Natural killer cell (primary cell): ENCODE measurements at regions not wholly inside any gene's neighbourhood (a gene's known extent, or its start where the extent isn't known, plus 50 kb on each side); places are given as distances from the start of the nearest gene placed in this dataset.

ENCODE experiments used
- ATAC-seq, 3 donors: fragments of 150-1000 bp in 2 of 3; fragments of 200-7000 bp in 1 of 3; cut with Tn5 transposase; 1 replicate in 1 of 3; 2 replicates in 2 of 3; pipeline ENCODE4 v1.10.0; 2021; ENCODE audit warnings: mild to moderate bottlenecking in 2 of 3, moderate library complexity in 2 of 3
- DNase-seq, 2 donors: peaks; one replicate each; pipeline versions ENCODE4 v3.0.0 to v3.0.0-alpha.2; 2013 to 2021; ENCODE audit warnings: mixed read lengths in 1 of 2
- H3K27ac ChIP-seq: one replicate; pipeline ENCODE4 v1.5.1; 2013; ENCODE audit warnings: mild to moderate bottlenecking, low read length
- H3K27me3 ChIP-seq: one replicate; pipeline ENCODE4 v1.6.1; 2013; ENCODE audit warnings: low read length; ENCODE audit not compliant: control insufficient read depth, insufficient read depth
- H3K36me3 ChIP-seq: one replicate; pipeline ENCODE4 v1.6.1; 2013; ENCODE audit warnings: low read length; ENCODE audit not compliant: control insufficient read depth, insufficient read depth
- H3K4me1 ChIP-seq: one replicate; pipeline ENCODE4 v1.6.1; 2013; ENCODE audit warnings: low read length; ENCODE audit not compliant: control insufficient read depth, insufficient read depth
- H3K4me3 ChIP-seq: one replicate; pipeline ENCODE4 v1.5.1; 2013; ENCODE audit warnings: low read length
- H3K9me3 ChIP-seq: one replicate; pipeline ENCODE4 v1.6.1; 2013; ENCODE audit warnings: low read length; ENCODE audit not compliant: control insufficient read depth, insufficient read depth
- H3K27ac Mint-ChIP-seq, 2 donors: one replicate each; pipeline ENCODE4 v1.8.0; 2022; ENCODE audit warnings: mild to moderate bottlenecking in 2 of 2, mixed read lengths in 2 of 2, moderate library complexity in 1 of 2
- H3K27me3 Mint-ChIP-seq, 2 donors: one replicate each; pipeline ENCODE4 v1.8.0; 2022; ENCODE audit warnings: low read depth in 2 of 2, mixed read lengths in 2 of 2
- H3K36me3 Mint-ChIP-seq: one replicate; pipeline ENCODE4 v1.8.0; 2022; ENCODE audit warnings: mixed read lengths
- H3K4me1 Mint-ChIP-seq, 2 donors: one replicate each; pipeline ENCODE4 v1.8.0; 2022; ENCODE audit warnings: mixed read lengths in 2 of 2
- H3K4me3 Mint-ChIP-seq: one replicate; pipeline ENCODE4 v1.8.0; 2022; ENCODE audit warnings: mild to moderate bottlenecking, moderate library complexity, mixed read lengths
- H3K9me3 Mint-ChIP-seq, 2 donors: one replicate each; pipeline ENCODE4 v1.8.0; 2022; ENCODE audit warnings: mixed read lengths in 2 of 2
- CTCF ChIP-seq: fragments of 200-600 bp; IDR thresholded peaks from one replicate; pipeline ENCODE4 v1.8.0; 2022; ENCODE audit warnings: antibody characterized with exemption
- whole genome bisulfite sequencing: methylation state at CpG from one replicate; pipeline ENCODE4 v1.1.7; 2013; ENCODE audit warnings: missing lambda C conversion rate; ENCODE audit not compliant: insufficient coverage; 5-methylcytosine and 5-hydroxymethylcytosine counted together
- intact Hi-C: fragments of 100-400 bp; cut with micrococcal nuclease; formaldehyde crosslinking; loops from one replicate; pipeline ENCODE4 v1.14.2; 2022

DNA sequence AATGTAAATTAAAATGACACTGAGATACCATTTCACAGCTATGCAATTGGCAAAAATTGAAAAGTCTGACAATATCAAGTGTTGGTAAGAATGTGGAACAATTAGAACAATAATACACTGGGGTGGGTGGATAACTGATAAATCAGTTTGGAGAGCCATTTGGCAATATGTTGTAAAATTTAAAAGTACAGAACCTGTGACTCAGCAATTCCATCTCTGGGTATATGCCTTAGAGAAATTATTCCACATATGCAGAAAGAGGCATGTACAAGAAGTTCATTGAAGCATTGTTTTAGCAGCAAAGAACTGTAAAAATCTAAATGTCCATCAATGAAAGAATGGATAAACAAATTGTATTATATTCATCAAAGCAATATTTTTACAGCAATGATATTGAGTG is 89.3 kb upstream of the NR3C1 start:
- TF ChIP-seq CTCF, result no peak
- no peak overlapping the region for H3K4me3 ChIP-seq
- Mint-ChIP-seq H3K27me3 (peaks cover 0 to 4% of the 10 kb centered on the region in 2 donors), H3K4me1 (no peaks in the 10 kb centered on the region), H3K4me3 (no peak overlapping the region), H3K9me3 (no peaks in the 10 kb centered on the region), H3K36me3 (peaks cover 8% of the 10 kb centered on the region), H3K27ac (no peak overlapping the region)
- DNase-seq (no peak), ATAC-seq (no peak)
- intact Hi-C loops, result no loop called here
- no peaks in the 10 kb centered on the region for H3K4me1 ChIP-seq
- no peaks in the 10 kb centered on the region for H3K9me3 ChIP-seq
- no peaks in the 10 kb centered on the region for H3K27me3 ChIP-seq
- H3K36me3 ChIP-seq, result no peaks in the 10 kb centered on the region
- H3K27ac ChIP-seq, result no peak overlapping the region

DNA sequence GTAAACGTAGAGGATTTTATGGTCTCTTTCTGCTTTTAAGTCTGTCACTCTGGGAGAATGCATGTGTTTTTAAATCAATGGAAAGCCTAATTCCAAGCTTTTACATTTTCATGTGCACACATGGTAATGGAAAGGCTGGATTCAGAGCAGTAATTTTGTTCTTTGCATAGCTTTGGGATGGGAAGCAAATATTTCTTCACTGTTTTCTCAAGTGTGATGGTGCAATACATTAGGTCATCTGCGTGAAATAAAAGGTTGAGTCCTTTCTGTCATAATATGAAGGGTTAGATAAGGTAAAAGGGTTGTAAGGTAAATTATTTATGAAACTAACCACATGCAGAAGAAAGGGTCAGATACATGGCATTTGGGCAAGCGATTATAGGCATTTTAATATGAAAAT is 88.2 kb upstream of the NR3C1 start:
- WGBS, result 93% methylated on average over 3 of the region's 3 CpGs
- peaks cover 8% of the 10 kb centered on the region for H3K36me3 Mint-ChIP-seq
- DNase-seq (no peak), ATAC-seq (no peak)
- no peak overlapping the region for H3K27ac Mint-ChIP-seq
- H3K4me3 Mint-ChIP-seq, result no peak overlapping the region
- H3K27me3 ChIP-seq, result no peaks in the 10 kb centered on the region
- intact Hi-C loops, result no loop called here
- H3K4me3 ChIP-seq, result no peak overlapping the region
- no peaks in the 10 kb centered on the region for H3K9me3 ChIP-seq
- no peak overlapping the region for H3K27ac ChIP-seq
- no peaks in the 10 kb centered on the region for H3K36me3 ChIP-seq
- no peaks in the 10 kb centered on the region for H3K4me1 Mint-ChIP-seq
- no peaks in the 10 kb centered on the region for H3K9me3 Mint-ChIP-seq
- no peak for TF ChIP-seq CTCF
- H3K27me3 Mint-ChIP-seq, result peaks cover 0 to under 1% of the 10 kb centered on the region in 2 donors
- H3K4me1 ChIP-seq, result no peaks in the 10 kb centered on the region

DNA sequence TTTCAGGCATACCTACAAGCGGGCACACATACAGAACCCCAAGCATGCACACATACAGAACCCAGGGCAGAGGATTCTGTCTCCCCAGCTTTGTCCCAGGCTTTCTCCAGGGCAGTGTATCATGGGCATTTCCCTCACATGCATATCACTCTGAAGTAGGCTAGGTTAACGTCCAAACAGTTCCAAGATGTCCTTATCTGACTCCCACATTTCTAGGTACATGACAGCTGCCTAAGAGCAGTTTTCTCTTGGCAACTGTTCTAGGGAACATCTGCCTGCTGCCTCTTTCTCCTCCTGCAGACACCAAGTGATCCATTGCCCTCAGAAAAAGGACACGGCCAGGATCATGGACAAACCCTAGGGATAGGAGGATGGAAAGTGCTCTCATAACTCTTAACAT is 84.9 kb upstream of the NR3C1 start:
- Histone ChIP-seq H3K4me1 (no peaks in the 10 kb centered on the region), H3K4me3 (no peak overlapping the region), H3K9me3 (peaks cover 2% of the 10 kb centered on the region), H3K27ac (no peak overlapping the region), H3K36me3 (no peaks in the 10 kb centered on the region), H3K27me3 (no peaks in the 10 kb centered on the region)
- peaks cover 8% of the 10 kb centered on the region for H3K36me3 Mint-ChIP-seq
- ATAC-seq (no peak), DNase-seq (no peak)
- no peaks in the 10 kb centered on the region for H3K9me3 Mint-ChIP-seq
- TF ChIP-seq CTCF, result no peak
- intact Hi-C loops, result no loop called here
- H3K27ac Mint-ChIP-seq, result no peak overlapping the region
- WGBS, result 86% methylated on average over 2 of the region's 3 CpGs
- no peak overlapping the region for H3K4me3 Mint-ChIP-seq
- H3K4me1 Mint-ChIP-seq, result peaks cover 3 to 5% of the 10 kb centered on the region in 2 donors
- H3K27me3 Mint-ChIP-seq, result peaks cover 5 to 8% of the 10 kb centered on the region in 2 donors

DNA sequence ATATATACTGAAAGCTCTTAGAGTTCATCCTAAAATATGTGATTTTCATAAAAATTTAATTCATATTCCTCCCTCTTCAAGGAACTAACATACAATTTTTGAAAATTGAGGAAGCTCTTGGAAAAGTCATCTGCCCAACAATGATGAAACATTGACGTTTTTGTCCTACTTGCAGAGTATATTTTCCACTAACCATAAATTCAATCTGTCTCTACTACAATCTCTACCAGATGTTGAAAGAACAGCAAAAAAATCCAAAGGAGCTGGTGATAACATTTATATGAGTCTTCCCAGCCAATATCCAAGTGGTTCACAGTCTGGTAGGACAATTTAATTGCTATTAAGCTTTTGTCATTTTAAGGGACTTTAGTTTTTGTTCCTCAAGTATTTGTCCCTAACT is 81.1 kb upstream of the NR3C1 start:
- peaks cover 2% of the 10 kb centered on the region for H3K9me3 ChIP-seq
- Mint-ChIP-seq H3K4me1 (peaks cover 11 to 13% of the 10 kb centered on the region in 2 donors), H3K9me3 (no peaks in the 10 kb centered on the region), H3K27me3 (peaks cover 8 to 12% of the 10 kb centered on the region in 2 donors), H3K27ac (no peak overlapping the region), H3K4me3 (no peak overlapping the region), H3K36me3 (no peaks in the 10 kb centered on the region)
- DNase-seq (no peak), ATAC-seq (no peak)
- H3K27ac ChIP-seq, result no peak overlapping the region
- no peaks in the 10 kb centered on the region for H3K36me3 ChIP-seq
- WGBS, result 90% methylated on average over 1 of the region's 1 CpG
- H3K27me3 ChIP-seq, result no peaks in the 10 kb centered on the region
- H3K4me1 ChIP-seq, result no peaks in the 10 kb centered on the region
- TF ChIP-seq CTCF, result no peak
- intact Hi-C loops, result no loop called here
- no peak overlapping the region for H3K4me3 ChIP-seq
